ENCODE measurements at regions not wholly inside any gene's neighbourhood (a gene's known extent, or its start where the extent isn't known, plus 50 kb on each side); places are given as distances from the start of the nearest gene placed in this dataset.

DNA sequence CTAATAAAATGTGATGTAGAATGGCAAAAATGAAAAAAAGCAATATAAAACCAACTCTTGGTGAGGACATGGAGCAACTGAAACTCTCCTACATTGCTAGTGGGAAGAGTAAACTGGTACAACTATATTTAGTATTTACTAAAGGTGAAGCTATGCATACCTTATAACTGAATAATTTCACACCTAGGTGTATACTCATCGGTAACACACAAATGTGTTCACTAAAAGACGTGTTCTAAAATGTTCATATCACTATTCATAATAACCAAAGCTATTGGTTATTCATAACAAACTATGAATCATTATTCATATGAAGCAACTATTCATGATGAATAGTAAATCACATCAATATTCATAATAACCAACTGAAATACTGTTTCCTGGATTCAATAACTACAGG is 1030.3 kb downstream of the ROBO2 start:
- Histone ChIP-seq H4K20me1 (ENCODE audit: insufficient read depth, low read length) (no peaks in the 10 kb centered on the region), H3K9me3 (ENCODE audit: low read length) (no peaks in the 10 kb centered on the region), H2AFZ (ENCODE audit: low read length) (no peak overlapping the region), H3K36me3 (replicated peaks in 1 of 2; ENCODE audit: control insufficient read depth in 1 of 2, insufficient read depth in 2 of 2, low read length in 2 of 2) (no peaks in the 10 kb centered on the region), H3K27me3 (ENCODE audit: control insufficient read depth in 1 of 2, insufficient read depth in 2 of 2, low read length in 2 of 2) (no peaks in the 10 kb centered on the region; a peak in 1 of 5 replicates), H3K27ac (ENCODE audit: extremely low read length, insufficient read depth, low read length) (no peak overlapping the region), H3K4me3 (replicated peaks in 1 of 3; ENCODE audit: insufficient read depth in 1 of 3, low read depth in 2 of 3, low read length in 3 of 3) (no peak overlapping the region), H3K9ac (ENCODE audit: insufficient read depth, low read depth, low read length) (no peak overlapping the region), H3K79me2 (ENCODE audit: insufficient read depth, low read length) (no peaks in the 10 kb centered on the region), H3K4me1 (ENCODE audit: insufficient read depth, low read length) (no peaks in the 10 kb centered on the region), H3K4me2 (ENCODE audit: low read depth, low read length) (no peak overlapping the region)
- TF ChIP-seq, protein P1, sequence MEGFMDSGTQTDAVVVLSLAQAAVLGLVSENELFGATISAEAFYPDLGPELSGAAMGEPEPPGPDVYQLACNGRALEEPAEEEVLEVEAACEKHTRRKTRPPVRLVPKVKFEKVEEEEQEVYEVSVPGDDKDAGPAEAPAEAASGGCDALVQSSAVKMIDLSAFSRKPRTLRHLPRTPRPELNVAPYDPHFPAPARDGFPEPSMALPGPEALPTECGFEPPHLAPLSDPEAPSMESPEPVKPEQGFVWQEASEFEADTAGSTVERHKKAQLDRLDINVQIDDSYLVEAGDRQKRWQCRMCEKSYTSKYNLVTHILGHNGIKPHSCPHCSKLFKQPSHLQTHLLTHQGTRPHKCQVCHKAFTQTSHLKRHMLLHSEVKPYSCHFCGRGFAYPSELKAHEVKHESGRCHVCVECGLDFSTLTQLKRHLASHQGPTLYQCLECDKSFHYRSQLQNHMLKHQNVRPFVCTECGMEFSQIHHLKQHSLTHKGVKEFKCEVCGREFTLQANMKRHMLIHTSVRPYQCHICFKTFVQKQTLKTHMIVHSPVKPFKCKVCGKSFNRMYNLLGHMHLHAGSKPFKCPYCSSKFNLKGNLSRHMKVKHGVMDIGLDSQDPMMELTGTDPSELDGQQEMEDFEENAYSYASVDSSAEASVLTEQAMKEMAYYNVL (CRISPR knock-in tag; IDR thresholded peaks at IDR 0.05; ENCODE audit: borderline replicate concordance): no peak
- TF ChIP-seq TRIM22 (IDR thresholded peaks at IDR 0.05): no peak
- TF ChIP-seq ZC3H4 (CRISPR knock-in tag; IDR thresholded peaks at IDR 0.05; ENCODE audit: borderline replicate concordance): no peak
- TF ChIP-seq, protein P2, sequence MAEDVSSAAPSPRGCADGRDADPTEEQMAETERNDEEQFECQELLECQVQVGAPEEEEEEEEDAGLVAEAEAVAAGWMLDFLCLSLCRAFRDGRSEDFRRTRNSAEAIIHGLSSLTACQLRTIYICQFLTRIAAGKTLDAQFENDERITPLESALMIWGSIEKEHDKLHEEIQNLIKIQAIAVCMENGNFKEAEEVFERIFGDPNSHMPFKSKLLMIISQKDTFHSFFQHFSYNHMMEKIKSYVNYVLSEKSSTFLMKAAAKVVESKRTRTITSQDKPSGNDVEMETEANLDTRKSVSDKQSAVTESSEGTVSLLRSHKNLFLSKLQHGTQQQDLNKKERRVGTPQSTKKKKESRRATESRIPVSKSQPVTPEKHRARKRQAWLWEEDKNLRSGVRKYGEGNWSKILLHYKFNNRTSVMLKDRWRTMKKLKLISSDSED (CRISPR knock-in tag; IDR thresholded peaks at IDR 0.05): no peak
- no peak for TF ChIP-seq ZNF362 (CRISPR knock-in tag; IDR thresholded peaks at IDR 0.05; ENCODE audit: borderline replicate concordance)
- no peak for TF ChIP-seq ZNF615 (CRISPR knock-in tag; IDR thresholded peaks at IDR 0.05; ENCODE audit: borderline replicate concordance)
- TF ChIP-seq AFF4 (CRISPR knock-in tag; IDR thresholded peaks at IDR 0.05): no peak
- no peak for TF ChIP-seq MZF1 (CRISPR knock-in tag; IDR thresholded peaks at IDR 0.05; ENCODE audit: borderline replicate concordance)
- TF ChIP-seq NFATC3 (CRISPR knock-in tag; IDR thresholded peaks at IDR 0.05): no peak
- TF ChIP-seq ERF (CRISPR knock-in tag; IDR thresholded peaks at IDR 0.05): no peak
- no peak for TF ChIP-seq ZKSCAN8 (CRISPR knock-in tag; IDR thresholded peaks at IDR 0.05; ENCODE audit: borderline replicate concordance)
- TF ChIP-seq RAD51 (IDR thresholded peaks at IDR 0.05; ENCODE audit: borderline replicate concordance): no peak
- TF ChIP-seq NCOA2 (CRISPR knock-in tag; IDR thresholded peaks at IDR 0.05): no peak
- TF ChIP-seq ZBTB8A (CRISPR knock-in tag; IDR thresholded peaks at IDR 0.05; ENCODE audit: borderline replicate concordance, low read depth): no peak
- POLR2A ChIA-PET: no interaction called here
- ATAC-seq: no peak
- DNase-seq (ENCODE audit: low spot score): no peak
- CTCF ChIA-PET (ENCODE audit: low intra/inter-chr PET ratio, low total read pairs): no interaction called here
- in situ Hi-C loops (cut with HindIII; ENCODE audit: extremely low pct_ligation_motif_present, low pct_unique_long_range_greater_than_20kb) (no loop called here), intact Hi-C loops (cut with micrococcal nuclease; ENCODE audit: unreplicated experiment) (no loop called here)
- BruUV-seq (replicated peaks): no TSS peak
- no peak for FAIRE-seq
- 0% methylated on average over 2 of the region's 2 CpGs for WGBS (ENCODE audit: low lambda C conversion rate)
